ACC112 (cell line): ENCODE measurements at regions not wholly inside any gene's neighbourhood (a gene's known extent, or its start where the extent isn't known, plus 50 kb on each side); places are given as distances from the start of the nearest gene placed in this dataset.

Experiments
- H2AFZ ChIP-seq: fragments of 200-600 bp; sonication (generic); one replicate; pipeline ENCODE4 v1.6.0; 2017; ENCODE audit warnings: antibody characterized with exemption, low read length; ENCODE audit not compliant: unreplicated experiment
- H3K27ac ChIP-seq: fragments of 200-600 bp; sonication (generic); 2 replicates; pipeline ENCODE4 v1.5.1; 2014; ENCODE audit warnings: low read depth, mild to moderate bottlenecking, antibody characterized with exemption, low read length, moderate library complexity
- H3K27me3 ChIP-seq: fragments of 200-600 bp; sonication (generic); 2 replicates; pipeline ENCODE4 v1.6.1; 2014; ENCODE audit warnings: mild to moderate bottlenecking, antibody characterized with exemption, low read length, moderate library complexity, mixed read lengths; ENCODE audit not compliant: insufficient read depth
- H3K36me3 ChIP-seq: fragments of 200-600 bp; sonication (generic); 2 replicates; pipeline ENCODE4 v1.6.1; 2016; ENCODE audit warnings: mild to moderate bottlenecking, antibody characterized with exemption, low read length, moderate library complexity, mixed read lengths; ENCODE audit not compliant: insufficient read depth
- H3K4me1 ChIP-seq: fragments of 200-600 bp; sonication (generic); one replicate; pipeline ENCODE4 v1.6.1; 2016; ENCODE audit warnings: low read length, mixed read lengths; ENCODE audit not compliant: insufficient read depth, unreplicated experiment, control insufficient read depth
- H3K4me3 ChIP-seq: fragments of 200-600 bp; sonication (generic); 2 replicates; pipeline ENCODE4 v1.5.1; 2014; ENCODE audit warnings: mild to moderate bottlenecking, low read depth, low read length
- H3K79me2 ChIP-seq: fragments of 200-600 bp; sonication (generic); one replicate; pipeline ENCODE4 v1.6.0; 2016; ENCODE audit warnings: low read length; ENCODE audit not compliant: control insufficient read depth, unreplicated experiment, insufficient read depth

DNA sequence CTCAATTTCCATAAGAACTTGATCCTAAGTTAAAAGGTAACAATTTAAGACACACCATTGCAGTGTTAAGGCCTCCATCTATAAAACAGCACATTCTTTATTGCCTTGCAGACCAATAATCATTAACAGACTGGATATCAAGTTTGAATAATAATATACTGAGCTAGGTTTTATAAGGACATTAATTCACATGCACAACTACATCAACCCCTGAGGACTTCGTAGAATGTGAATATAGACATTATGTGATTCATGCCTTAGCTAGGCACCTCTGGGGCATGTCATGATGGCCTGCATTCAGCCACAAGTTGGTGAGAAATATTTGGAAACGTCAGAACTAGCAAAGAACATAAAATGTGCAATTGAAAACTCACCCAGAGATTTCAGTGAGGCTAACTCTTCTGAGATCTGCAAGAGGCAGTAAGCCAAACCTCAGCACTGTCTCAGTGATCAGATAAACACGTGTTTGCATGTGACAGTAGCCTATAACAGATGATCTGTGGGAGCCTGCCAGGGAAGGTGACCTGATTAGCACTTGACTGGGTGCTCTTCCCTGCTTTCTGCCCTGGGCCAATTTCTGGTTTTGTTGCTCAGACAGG is 492.2 kb downstream of the FLRT2 start:
- Histone ChIP-seq H3K4me3 (no peak overlapping the region), H3K79me2 (no peaks in the 10 kb centered on the region), H2AFZ (no peak overlapping the region), H3K27ac (no peak overlapping the region), H3K27me3 (no peaks in the 10 kb centered on the region), H3K36me3 (no peaks in the 10 kb centered on the region), H3K4me1 (no peaks in the 10 kb centered on the region)

- H3K4me1 ChIP-seq: no peaks in the 10 kb centered on the region
- H3K4me3 ChIP-seq: no peak overlapping the region
- no peak overlapping the region for H3K27ac ChIP-seq
- H3K27me3 ChIP-seq: no peaks in the 10 kb centered on the region
- no peaks in the 10 kb centered on the region for H3K79me2 ChIP-seq
- no peak overlapping the region for H2AFZ ChIP-seq
- H3K36me3 ChIP-seq: no peaks in the 10 kb centered on the region
Measured at GRCh38 chr14:86020841-86021240, 490.9 kb downstream of the FLRT2 start.

DNA sequence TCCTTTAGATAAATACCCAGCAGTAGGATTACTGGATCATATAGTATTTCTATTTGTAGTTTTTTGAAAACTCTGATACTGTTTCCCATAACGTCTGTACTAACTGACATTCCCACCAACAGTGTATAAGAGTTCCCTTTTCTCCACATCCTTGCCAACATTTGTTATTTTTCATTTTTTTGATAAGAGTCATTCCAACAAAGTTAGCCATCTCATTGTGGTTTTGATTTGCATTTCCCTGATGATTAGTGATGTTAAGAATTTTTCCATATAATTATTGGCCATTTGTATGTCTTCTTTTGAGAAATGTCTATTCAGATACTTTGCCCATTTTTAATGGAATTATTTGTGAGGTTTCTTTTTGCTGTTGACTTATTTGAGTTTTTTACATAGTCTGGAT is 486.0 kb downstream of the FLRT2 start:
- no peaks in the 10 kb centered on the region for H3K79me2 ChIP-seq
- H2AFZ ChIP-seq: no peak overlapping the region
- H3K4me3 ChIP-seq: no peak overlapping the region
- H3K27ac ChIP-seq: no peak overlapping the region
- no peaks in the 10 kb centered on the region for H3K36me3 ChIP-seq
- H3K4me1 ChIP-seq: no peaks in the 10 kb centered on the region
- no peaks in the 10 kb centered on the region for H3K27me3 ChIP-seq

- H2AFZ ChIP-seq: no peak overlapping the region
- no peak overlapping the region for H3K4me3 ChIP-seq
- H3K36me3 ChIP-seq: no peaks in the 10 kb centered on the region
- no peaks in the 10 kb centered on the region for H3K27me3 ChIP-seq
- no peaks in the 10 kb centered on the region for H3K4me1 ChIP-seq
- H3K79me2 ChIP-seq: no peaks in the 10 kb centered on the region
- H3K27ac ChIP-seq: no peak overlapping the region
Measured at GRCh38 chr14:86015511-86015910, 485.6 kb downstream of the FLRT2 start.

- Histone ChIP-seq H3K27me3 (no peaks in the 10 kb centered on the region), H3K4me1 (no peaks in the 10 kb centered on the region), H3K27ac (no peak overlapping the region), H3K79me2 (no peaks in the 10 kb centered on the region), H3K4me3 (no peak overlapping the region), H2AFZ (no peak overlapping the region), H3K36me3 (no peaks in the 10 kb centered on the region)
Measured at GRCh38 chr14:86013641-86014040, 483.7 kb downstream of the FLRT2 start.

- Histone ChIP-seq H2AFZ (no peak overlapping the region), H3K27me3 (no peaks in the 10 kb centered on the region), H3K4me1 (no peaks in the 10 kb centered on the region), H3K36me3 (no peaks in the 10 kb centered on the region), H3K4me3 (no peak overlapping the region), H3K79me2 (no peaks in the 10 kb centered on the region), H3K27ac (no peak overlapping the region)
Measured at GRCh38 chr14:86012461-86012860, 482.5 kb downstream of the FLRT2 start.

- H3K27ac ChIP-seq: no peak overlapping the region
- H2AFZ ChIP-seq: no peak overlapping the region
- no peak overlapping the region for H3K4me3 ChIP-seq
- H3K4me1 ChIP-seq: no peaks in the 10 kb centered on the region
- no peaks in the 10 kb centered on the region for H3K79me2 ChIP-seq
- no peaks in the 10 kb centered on the region for H3K36me3 ChIP-seq
- H3K27me3 ChIP-seq: no peaks in the 10 kb centered on the region
Measured at GRCh38 chr14:86003998-86004397, 474.1 kb downstream of the FLRT2 start.

- Histone ChIP-seq H3K27me3 (no peaks in the 10 kb centered on the region), H3K27ac (no peak overlapping the region), H3K4me1 (no peaks in the 10 kb centered on the region), H3K79me2 (no peaks in the 10 kb centered on the region), H3K36me3 (no peaks in the 10 kb centered on the region), H2AFZ (no peak overlapping the region), H3K4me3 (no peak overlapping the region)
Measured at GRCh38 chr14:85996551-85996950, 466.6 kb downstream of the FLRT2 start.

DNA sequence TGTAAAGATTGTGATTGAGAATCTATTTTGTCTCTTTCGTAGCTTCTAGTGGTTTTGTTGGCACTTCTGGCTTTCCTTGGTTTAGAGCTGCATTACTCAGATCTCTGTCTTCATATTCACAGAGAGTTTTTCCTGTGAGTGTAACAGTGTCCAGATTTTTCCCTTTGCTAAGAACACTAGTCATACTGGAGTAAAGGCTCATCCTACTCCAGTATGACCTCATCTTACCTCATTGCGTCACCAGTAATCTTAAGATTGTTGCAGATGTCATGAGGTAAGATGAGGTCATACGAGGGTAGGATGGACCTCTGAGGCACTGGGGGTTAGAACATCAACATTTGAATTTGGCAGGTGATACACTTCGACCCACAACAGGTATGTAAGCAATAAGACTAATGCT is 461.2 kb downstream of the FLRT2 start:
- Histone ChIP-seq H3K4me1 (no peaks in the 10 kb centered on the region), H2AFZ (no peak overlapping the region), H3K27ac (no peak overlapping the region), H3K79me2 (no peaks in the 10 kb centered on the region), H3K36me3 (no peaks in the 10 kb centered on the region), H3K4me3 (no peak overlapping the region), H3K27me3 (no peaks in the 10 kb centered on the region)

GRCh38 chr14:85987907-85988306 is 458.0 kb downstream of the FLRT2 start:
- Histone ChIP-seq H3K27me3 (no peaks in the 10 kb centered on the region), H3K36me3 (no peaks in the 10 kb centered on the region), H3K4me1 (no peaks in the 10 kb centered on the region), H3K79me2 (no peaks in the 10 kb centered on the region), H3K27ac (no peak overlapping the region), H3K4me3 (no peak overlapping the region), H2AFZ (no peak overlapping the region)

- H2AFZ ChIP-seq: no peak overlapping the region
- H3K4me3 ChIP-seq: no peak overlapping the region
- no peaks in the 10 kb centered on the region for H3K27me3 ChIP-seq
- no peaks in the 10 kb centered on the region for H3K36me3 ChIP-seq
- no peaks in the 10 kb centered on the region for H3K4me1 ChIP-seq
- no peaks in the 10 kb centered on the region for H3K79me2 ChIP-seq
- H3K27ac ChIP-seq: no peak overlapping the region
Measured at GRCh38 chr14:85987292-85987691, 457.3 kb downstream of the FLRT2 start.
